Uterus (tissue), 2 donors: ENCODE measurements at regions not wholly inside any gene's neighbourhood (a gene's known extent, or its start where the extent isn't known, plus 50 kb on each side); places are given as distances from the start of the nearest gene placed in this dataset.

Experiments used
- CTCF ChIP-seq, 4 experiments: fragments of 200-600 bp in 2 of 4; fragments of 450-650 bp in 2 of 4; sonication (generic) in 2 of 4; IDR thresholded peaks; one replicate each; pipeline ENCODE4 v1.5.1; 2016 to 2019; ENCODE audit warnings: antibody characterized with exemption in 4 of 4, mild to moderate bottlenecking in 2 of 4, moderate library complexity in 1 of 4
- POLR2A ChIP-seq, 2 donors: fragments of 450-650 bp; IDR thresholded peaks; one replicate each; pipeline ENCODE4 v1.6.1; 2016; ENCODE audit warnings: antibody characterized with exemption in 2 of 2, mild to moderate bottlenecking in 1 of 2, moderate library complexity in 1 of 2

GRCh38 chr15:31513178-31513577, 186.5 kb downstream of the KLF13 start:
- TF ChIP-seq POLR2A (IDR thresholded peaks at IDR 0.05) (no peak), CTCF (IDR thresholded peaks at IDR 0.05) (no peak)
